Brain microvascular endothelial cell (primary cell): ENCODE measurements at regions not wholly inside any gene's neighbourhood (a gene's known extent, or its start where the extent isn't known, plus 50 kb on each side); places are given as distances from the start of the nearest gene placed in this dataset.

Experiments
- DNase-seq: peaks from one replicate; pipeline ENCODE4 v3.0.0-alpha.2; 2020
- H3K27ac ChIP-seq: fragments of 250-450 bp; sonication (Bioruptor Pico); 2 replicates; pipeline ENCODE4 v1.5.1; 2020; ENCODE audit warnings: mild to moderate bottlenecking, moderate library complexity
- H3K27me3 ChIP-seq: fragments of 250-450 bp; sonication (Bioruptor Pico); replicated peaks from 2 replicates; pipeline ENCODE4 v1.5.1; 2020; ENCODE audit warnings: mild to moderate bottlenecking
- H3K36me3 ChIP-seq: fragments of 250-450 bp; sonication (Bioruptor Pico); replicated peaks from 2 replicates; pipeline ENCODE4 v1.5.1; 2020; ENCODE audit warnings: mild to moderate bottlenecking
- H3K4me3 ChIP-seq: 2 replicates; pipeline ENCODE4 v1.5.1; 2011; ENCODE audit warnings: low read depth, mild to moderate bottlenecking, control low read depth, low read length, moderate library complexity
- CTCF ChIP-seq: IDR thresholded peaks from 2 replicates; pipeline ENCODE4 v1.5.1; 2011; ENCODE audit warnings: low read depth, mild to moderate bottlenecking, moderate library complexity, low read length, control low read depth, inconsistent platforms; ENCODE audit errors: missing control alignments
- in situ Hi-C: cut with HindIII; loops from 2 replicates; pipeline ENCODE4 v1.10.0; 2017; ENCODE audit warnings: low sequenced_read_pairs, low pct_ligation_motif_present

DNA sequence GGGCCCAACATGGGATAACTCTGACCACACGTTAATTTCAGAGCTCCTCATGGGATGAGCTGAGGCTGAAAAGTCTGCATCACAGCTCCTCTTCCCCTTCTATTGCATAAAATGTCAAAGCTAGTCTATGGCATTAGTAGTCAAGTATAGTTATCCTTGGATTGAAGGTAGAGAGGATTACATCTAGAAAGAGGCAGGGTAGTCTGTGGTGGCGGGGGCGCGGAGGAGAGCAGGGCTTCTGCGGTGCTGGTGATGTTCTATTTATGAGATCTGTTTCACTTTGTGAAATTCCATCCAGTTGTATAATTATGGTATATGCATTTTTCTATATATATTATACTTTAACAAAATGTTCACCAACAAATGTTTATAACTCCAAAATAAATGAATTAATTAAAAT lies 329.5 kb upstream of the GRAMD2B start:
- in situ Hi-C loops: no loop called here
- DNase-seq: no peak
- no peak overlapping the region for H3K4me3 ChIP-seq
- no peaks in the 10 kb centered on the region for H3K27me3 ChIP-seq
- no peak for TF ChIP-seq CTCF
- H3K27ac ChIP-seq: no peak overlapping the region
- no peaks in the 10 kb centered on the region for H3K36me3 ChIP-seq

DNA sequence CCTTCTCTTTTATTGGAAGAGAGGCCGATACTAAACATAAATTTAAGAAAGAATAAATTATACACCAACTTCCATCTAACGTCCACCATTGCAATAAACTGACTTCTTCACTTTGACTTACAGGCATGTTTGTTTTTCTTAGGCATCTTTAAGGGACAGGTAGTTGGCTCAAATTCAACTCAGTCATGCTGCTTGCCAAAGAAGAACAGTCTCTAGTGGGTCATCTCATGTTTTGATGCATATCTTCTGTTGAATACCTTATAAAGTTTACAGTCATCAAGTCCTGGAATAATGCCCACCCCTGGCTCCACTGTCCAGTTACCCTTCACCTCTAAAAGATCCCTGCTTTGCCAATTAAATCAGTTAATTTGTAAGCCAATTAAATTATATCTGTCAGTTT lies 328.2 kb upstream of the GRAMD2B start:
- Histone ChIP-seq H3K4me3 (no peak overlapping the region), H3K36me3 (no peaks in the 10 kb centered on the region), H3K27me3 (no peaks in the 10 kb centered on the region), H3K27ac (no peak overlapping the region)
- no peak for DNase-seq
- in situ Hi-C loops: no loop called here
- TF ChIP-seq CTCF: no peak

- in situ Hi-C loops: no loop called here
- no peak for DNase-seq
- H3K4me3 ChIP-seq: no peak overlapping the region
- H3K36me3 ChIP-seq: no peaks in the 10 kb centered on the region
- H3K27ac ChIP-seq: no peak overlapping the region
- no peaks in the 10 kb centered on the region for H3K27me3 ChIP-seq
- no peak for TF ChIP-seq CTCF
These were observed 326.7 kb upstream of the GRAMD2B start for GRCh38 chr5:126096442-126097006.

DNA sequence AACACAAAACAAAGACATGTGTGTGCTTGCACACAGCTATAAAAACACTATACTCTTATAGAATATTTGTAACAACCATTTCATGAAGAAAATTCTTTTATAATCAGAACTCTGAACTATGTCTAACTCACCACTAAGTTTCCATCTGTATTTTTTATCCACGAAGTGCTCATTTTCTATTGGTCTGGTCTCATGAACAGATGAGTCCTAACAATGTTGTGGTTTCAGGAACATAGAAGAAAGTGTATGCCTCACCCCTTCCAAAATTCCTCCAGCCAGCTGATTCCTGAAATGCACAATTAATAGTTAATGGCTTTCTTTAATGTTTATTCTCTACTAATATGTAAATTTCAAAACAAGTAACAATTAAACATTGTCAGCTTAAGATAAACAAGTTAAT lies 325.3 kb upstream of the GRAMD2B start:
- Histone ChIP-seq H3K4me3 (no peak overlapping the region), H3K36me3 (no peaks in the 10 kb centered on the region), H3K27me3 (no peaks in the 10 kb centered on the region), H3K27ac (no peak overlapping the region)
- no peak for TF ChIP-seq CTCF
- no peak for DNase-seq
- in situ Hi-C loops: no loop called here

DNA sequence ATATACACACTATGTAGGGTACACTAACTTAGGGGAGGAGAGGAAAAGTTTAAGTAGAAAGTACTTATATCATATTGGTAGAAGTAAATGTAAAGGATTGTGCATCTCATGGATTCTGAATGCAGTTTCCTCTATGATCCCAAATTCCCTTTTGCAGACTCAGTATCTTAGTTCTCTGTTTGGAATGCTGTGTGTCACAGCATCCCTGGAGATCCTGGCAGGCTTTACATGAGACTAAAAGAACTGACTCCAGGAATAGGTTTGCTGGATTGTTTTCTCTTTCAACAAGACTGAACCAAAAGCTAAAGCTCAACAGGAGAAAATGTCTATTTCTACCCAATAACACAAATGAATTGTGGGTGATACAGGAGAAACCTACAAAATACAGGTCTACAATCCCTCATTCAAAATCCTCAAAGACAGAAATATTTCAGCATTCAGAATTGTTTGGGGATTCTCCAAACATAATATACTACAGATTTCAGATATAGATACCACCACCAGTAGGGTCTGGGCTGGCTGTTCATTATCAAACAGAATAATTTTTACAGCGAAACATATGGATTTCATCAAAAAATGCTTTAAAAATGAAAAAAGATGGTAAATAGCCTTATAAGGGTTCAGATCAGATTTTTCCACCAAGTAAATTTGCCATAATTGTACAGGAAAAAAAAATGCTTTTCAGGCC lies 324.7 kb upstream of the GRAMD2B start:
- no peak overlapping the region for H3K4me3 ChIP-seq
- DNase-seq: peak; percentile 62
- in situ Hi-C loops: no loop called here
- no peak overlapping the region for H3K27ac ChIP-seq
- no peak for TF ChIP-seq CTCF
- H3K27me3 ChIP-seq: no peaks in the 10 kb centered on the region
- no peaks in the 10 kb centered on the region for H3K36me3 ChIP-seq

GRCh38 chr5:126099077-126099476 lies 324.1 kb upstream of the GRAMD2B start:
- in situ Hi-C loops: no loop called here
- no peak for DNase-seq
- Histone ChIP-seq H3K27ac (no peak overlapping the region), H3K36me3 (no peaks in the 10 kb centered on the region), H3K4me3 (no peak overlapping the region), H3K27me3 (no peaks in the 10 kb centered on the region)
- TF ChIP-seq CTCF: no peak
